ENCODE measurements at regions not wholly inside any gene's neighbourhood (a gene's known extent, or its start where the extent isn't known, plus 50 kb on each side); places are given as distances from the start of the nearest gene placed in this dataset.
A peak's percentile ranks its signal among the peaks of the same experiment; 100 is the strongest.

DNA sequence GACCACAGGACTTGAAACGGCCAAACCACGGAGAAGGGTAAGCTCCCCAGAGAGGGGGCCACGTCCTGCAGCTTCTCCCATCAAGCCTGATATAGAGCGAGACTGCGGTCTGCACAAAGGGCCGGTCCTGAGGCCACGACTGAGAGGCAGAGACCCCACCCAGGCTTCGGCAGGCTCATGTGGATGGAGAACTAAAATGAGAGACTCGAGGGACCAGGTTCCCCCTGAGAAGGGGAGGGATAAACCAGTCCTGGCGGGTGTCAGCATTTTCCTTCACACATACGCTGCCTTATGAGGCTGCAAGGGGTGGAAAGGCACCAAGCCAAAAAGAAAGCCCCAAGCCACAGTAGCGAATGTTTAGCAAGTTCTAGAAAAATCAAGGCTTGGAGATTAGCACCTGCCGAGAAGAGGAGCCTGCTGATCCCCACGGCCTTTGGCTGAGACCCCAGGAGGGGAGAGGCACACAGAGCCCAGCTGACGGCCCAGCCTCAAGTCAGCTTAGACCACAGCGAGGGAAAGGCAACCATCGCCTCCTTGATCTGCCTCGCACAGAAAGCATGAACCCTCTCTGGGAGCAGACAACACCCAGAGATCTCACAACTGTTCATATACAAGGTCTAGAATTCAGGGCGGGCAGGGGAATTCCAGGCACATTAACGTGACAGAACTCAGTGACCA lies 92.6 kb upstream of the RNF32 start:
- FAIRE-seq (no peak), DNase-seq (ENCODE audit: insufficient read length, low spot score) (no peak)
- TF ChIP-seq CTCF (IDR thresholded peaks at IDR 0.05; ENCODE audit: insufficient read depth, missing control alignments): no peak

- no peak for FAIRE-seq
Observed at GRCh38 chr7:156545979-156546378, 94.6 kb upstream of the RNF32 start.

GRCh38 chr7:156544919-156545715 lies 95.5 kb upstream of the RNF32 start:
- TF ChIP-seq CTCF (IDR thresholded peaks at IDR 0.05; ENCODE audit: insufficient read depth, missing control alignments): peak; percentile 6
- DNase-seq (ENCODE audit: insufficient read length, low spot score): no peak
- no peak for FAIRE-seq

More at GRCh38 chr7:156545979-156546378, 94.6 kb upstream of the RNF32 start:
- no peak for DNase-seq (ENCODE audit: insufficient read length, low spot score)
- TF ChIP-seq CTCF (IDR thresholded peaks at IDR 0.05; ENCODE audit: insufficient read depth, missing control alignments): no peak

DNA sequence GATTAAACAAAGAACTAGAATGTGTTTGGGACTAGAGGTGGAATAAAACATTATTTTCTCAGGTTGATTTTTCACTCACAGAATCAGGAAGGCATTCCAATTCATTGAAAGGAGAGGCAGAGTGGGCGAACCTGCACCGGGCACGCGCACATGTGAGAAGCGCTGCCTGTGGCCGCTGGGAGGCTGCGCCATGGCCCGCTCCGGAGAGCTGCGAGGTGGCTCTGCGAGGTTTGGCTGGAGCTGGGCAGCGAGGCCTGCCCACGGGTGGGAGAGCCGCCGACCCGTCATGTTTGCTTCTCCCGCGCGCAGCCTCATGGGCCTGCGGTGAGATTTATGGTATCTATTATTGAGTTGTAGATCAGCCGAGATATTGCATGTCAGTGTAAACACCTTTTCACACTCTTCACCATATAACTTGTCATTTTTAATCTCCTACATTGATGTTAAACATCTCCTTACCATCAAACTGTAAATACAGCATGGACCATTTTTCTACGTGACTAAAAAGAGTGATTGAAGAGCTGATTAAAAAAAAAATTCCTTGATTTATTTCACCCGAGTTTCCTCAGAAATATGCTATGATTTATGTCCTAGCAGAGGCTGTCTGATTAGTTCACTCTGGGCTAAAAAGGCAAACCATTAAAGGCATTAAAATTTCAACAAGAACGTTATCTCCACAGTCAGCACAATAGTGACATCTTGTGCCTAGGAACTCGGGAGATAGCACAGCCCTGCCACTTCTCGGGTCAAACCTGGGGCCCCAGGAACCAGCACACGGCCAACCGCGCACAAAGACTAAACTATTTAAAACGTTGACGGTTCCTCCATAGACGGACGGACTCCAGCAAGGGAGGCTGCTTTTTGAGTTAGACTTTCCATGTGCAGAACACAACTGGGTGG lies 96.6 kb upstream of the RNF32 start:
- DNase-seq (ENCODE audit: insufficient read length, low spot score): no peak
- no peak for TF ChIP-seq CTCF (IDR thresholded peaks at IDR 0.05; ENCODE audit: insufficient read depth, missing control alignments)
- FAIRE-seq: no peak

- no peak for DNase-seq (ENCODE audit: insufficient read length, low spot score)
- TF ChIP-seq CTCF (IDR thresholded peaks at IDR 0.05; ENCODE audit: insufficient read depth, missing control alignments): no peak
- no peak for FAIRE-seq
Observed at GRCh38 chr7:156540619-156541165, 99.9 kb upstream of the RNF32 start.

DNA sequence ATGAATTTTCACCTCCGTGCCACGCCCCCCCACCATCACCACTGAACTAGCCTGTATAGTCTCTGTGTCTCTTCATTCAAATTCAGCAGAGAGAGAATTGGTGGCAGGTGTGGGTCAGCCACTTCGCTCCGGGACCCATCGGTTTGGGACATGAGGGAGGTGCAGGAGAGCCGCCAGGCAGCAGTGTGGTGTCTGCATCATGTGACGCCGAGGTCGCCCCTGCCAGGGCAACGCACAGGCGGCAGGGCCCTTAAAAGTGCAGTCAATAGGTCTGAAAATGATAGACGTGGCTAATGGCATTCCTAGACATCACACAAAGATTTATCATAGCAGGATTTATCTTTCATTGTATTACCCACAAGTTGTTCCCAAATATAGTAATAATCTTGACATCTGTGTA lies 100.6 kb upstream of the RNF32 start:
- TF ChIP-seq CTCF (IDR thresholded peaks at IDR 0.05; ENCODE audit: insufficient read depth, missing control alignments): no peak
- no peak for FAIRE-seq

More for the DNA sequence above, 100.6 kb upstream of the RNF32 start:
- no peak for DNase-seq (ENCODE audit: insufficient read length, low spot score)

Measured in D721Med (cell line).